IPS-18a (cell line): ENCODE measurements at regions not wholly inside any gene's neighbourhood (a gene's known extent, or its start where the extent isn't known, plus 50 kb on each side); places are given as distances from the start of the nearest gene placed in this dataset.
A peak's percentile ranks its signal among the peaks of the same experiment; 100 is the strongest.

Source experiments
- H3K27ac ChIP-seq: one replicate; pipeline ENCODE4 v1.5.1; 2013; ENCODE audit warnings: low read length
- H3K27me3 ChIP-seq: one replicate; pipeline ENCODE4 v1.6.1; 2013; ENCODE audit warnings: mild to moderate bottlenecking, low read length; ENCODE audit not compliant: control insufficient read depth, insufficient read depth
- H3K36me3 ChIP-seq: one replicate; pipeline ENCODE4 v1.6.1; 2013; ENCODE audit warnings: low read depth, low read length; ENCODE audit not compliant: control insufficient read depth
- H3K4me1 ChIP-seq: one replicate; pipeline ENCODE4 v1.6.1; 2013; ENCODE audit warnings: low read depth, low read length; ENCODE audit not compliant: control insufficient read depth
- H3K4me3 ChIP-seq: one replicate; pipeline ENCODE4 v1.5.1; 2013; ENCODE audit warnings: low read length
- H3K9ac ChIP-seq: one replicate; pipeline ENCODE4 v1.6.1; 2013; ENCODE audit warnings: mild to moderate bottlenecking, low read length, moderate library complexity
- H3K9me3 ChIP-seq: one replicate; pipeline ENCODE4 v1.6.1; 2013; ENCODE audit warnings: low read depth, low read length; ENCODE audit not compliant: control insufficient read depth

DNA sequence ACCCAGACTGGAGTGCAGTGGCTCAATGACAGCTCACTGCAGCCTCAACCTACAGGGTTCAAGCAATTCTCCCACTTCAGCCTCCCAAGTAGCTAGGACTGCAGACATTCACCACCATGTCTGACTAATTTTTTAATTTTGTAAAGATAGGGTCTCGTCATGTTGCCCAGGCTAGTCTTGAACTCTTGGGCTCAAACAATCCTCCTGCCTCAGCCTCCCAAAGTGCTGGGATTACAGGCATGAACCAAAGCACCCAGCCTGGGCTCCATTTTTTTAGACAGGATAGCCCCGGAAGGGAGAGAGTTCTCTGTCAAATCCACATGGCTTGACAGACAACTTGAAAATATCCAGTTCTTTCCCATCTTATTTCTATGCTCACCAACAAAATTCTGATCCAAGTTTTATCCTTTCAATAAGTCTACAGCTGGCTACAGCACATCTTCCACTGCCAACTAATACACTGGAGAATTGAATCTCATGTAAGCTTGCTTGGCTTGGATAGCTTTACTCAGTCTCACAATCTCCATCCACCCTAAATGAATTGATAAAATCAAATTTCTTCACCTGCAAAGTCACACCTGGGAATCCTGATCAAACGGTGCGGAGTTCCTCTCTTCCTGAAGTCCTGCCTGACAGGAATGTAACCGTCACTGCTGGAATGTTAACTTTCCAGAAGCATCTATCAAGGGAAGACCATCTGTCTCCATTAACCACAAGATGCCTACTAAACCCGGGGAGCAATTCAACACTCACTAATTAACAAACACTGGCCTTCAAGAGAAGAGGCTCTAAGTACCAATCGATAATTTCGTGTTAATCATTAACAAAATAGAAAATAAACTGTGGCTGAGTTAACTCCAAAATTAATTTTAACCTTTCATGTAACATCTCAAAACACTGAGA lies 239.7 kb upstream of the MKLN1 start:
- Histone ChIP-seq H3K9ac (no peak overlapping the region), H3K36me3 (no peaks in the 10 kb centered on the region), H3K4me1 (peaks cover 37% of the 10 kb centered on the region), H3K9me3 (no peaks in the 10 kb centered on the region), H3K27me3 (no peaks in the 10 kb centered on the region), H3K27ac (no peak overlapping the region), H3K4me3 (no peak overlapping the region)

DNA sequence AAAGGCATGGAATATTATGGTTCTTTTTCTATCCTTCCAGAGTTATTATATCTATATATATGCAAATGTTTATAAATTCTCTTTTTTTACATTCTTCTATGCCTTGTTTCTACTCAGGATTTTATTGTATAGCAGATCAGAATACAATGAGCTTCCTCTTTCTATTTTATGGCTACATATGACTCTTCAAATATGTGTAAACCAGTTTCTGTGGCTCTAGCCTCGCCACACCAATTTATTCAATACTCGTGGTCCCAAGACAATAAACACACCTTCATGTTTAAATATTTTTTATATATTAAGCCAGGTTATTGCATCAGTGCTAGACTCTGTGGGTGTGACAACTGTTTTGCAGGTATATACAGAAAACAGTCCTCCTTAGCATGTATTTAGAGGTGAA lies 237.5 kb upstream of the MKLN1 start:
- peaks cover 39% of the 10 kb centered on the region for H3K4me1 ChIP-seq
- H3K36me3 ChIP-seq = no peaks in the 10 kb centered on the region
- no peaks in the 10 kb centered on the region for H3K27me3 ChIP-seq
- no peaks in the 10 kb centered on the region for H3K9me3 ChIP-seq
- H3K9ac ChIP-seq = peak overlapping the region; percentile 70
- peak overlapping the region; percentile 51 for H3K4me3 ChIP-seq
- no peak overlapping the region for H3K27ac ChIP-seq

DNA sequence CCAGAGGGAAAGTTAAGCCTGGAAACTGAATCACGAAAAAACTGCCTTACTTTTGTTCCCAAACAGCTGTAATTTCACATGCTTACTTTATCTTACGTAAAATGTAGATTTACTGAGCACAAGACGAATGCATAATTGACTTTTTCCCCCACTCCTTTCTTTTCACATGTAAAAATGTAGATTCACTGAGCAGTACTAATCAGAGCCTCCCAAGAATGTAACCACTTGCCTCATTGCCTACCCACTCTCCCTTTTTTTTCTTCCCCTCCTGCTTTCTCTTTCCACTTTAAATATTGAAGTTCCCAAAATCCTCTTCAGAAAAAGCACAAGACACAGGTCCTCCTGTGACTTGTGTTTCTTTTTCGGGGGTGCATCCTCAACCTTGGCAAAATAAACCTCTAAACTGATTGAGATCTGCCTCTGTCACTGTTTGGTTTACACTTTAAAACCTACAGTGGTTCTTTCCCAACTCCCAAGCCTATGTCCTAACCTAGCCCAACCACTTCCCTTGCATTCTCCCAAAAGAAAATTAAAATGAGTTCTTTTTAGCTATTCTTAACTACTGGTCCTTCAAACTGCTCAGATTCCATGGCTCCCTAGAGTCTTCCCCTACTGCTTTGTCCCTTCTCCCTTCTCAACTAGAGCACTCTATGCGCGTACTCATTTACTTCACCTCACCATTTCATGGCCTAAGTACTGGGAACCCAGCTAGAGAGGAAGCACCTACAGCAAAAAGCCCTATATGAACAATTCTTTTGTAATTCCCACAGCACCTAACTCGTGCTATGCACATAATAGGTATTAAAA lies 236.6 kb upstream of the MKLN1 start:
- Histone ChIP-seq H3K27ac (peak overlapping the region; percentile 85), H3K9me3 (no peaks in the 10 kb centered on the region), H3K4me3 (peak overlapping the region; percentile 51), H3K27me3 (no peaks in the 10 kb centered on the region), H3K9ac (peak overlapping the region; percentile 70), H3K4me1 (peaks cover 40% of the 10 kb centered on the region), H3K36me3 (no peaks in the 10 kb centered on the region)

DNA sequence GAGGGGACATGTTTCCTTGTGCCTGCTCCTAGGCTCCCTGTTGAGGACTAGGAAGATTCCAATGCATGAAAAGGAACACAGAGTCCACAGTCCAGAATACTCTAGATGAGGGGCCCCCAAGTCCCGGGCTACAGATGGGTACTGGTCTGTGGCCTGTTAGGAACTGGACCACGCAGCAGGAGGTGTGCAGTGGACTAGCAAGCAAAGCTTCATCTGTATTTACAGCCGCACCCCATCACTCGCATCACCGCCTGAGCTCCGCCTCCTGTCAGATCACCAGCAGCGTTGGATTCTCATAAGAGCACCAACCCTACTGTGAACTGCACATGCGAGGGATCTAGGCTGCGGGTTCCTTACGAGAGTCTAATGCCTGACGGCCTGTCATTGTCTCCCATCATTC lies 233.0 kb upstream of the MKLN1 start:
- Histone ChIP-seq H3K4me1 (peaks cover 44% of the 10 kb centered on the region), H3K9me3 (no peaks in the 10 kb centered on the region), H3K27ac (no peak overlapping the region), H3K4me3 (no peak overlapping the region), H3K9ac (no peak overlapping the region), H3K27me3 (no peaks in the 10 kb centered on the region), H3K36me3 (no peaks in the 10 kb centered on the region)

DNA sequence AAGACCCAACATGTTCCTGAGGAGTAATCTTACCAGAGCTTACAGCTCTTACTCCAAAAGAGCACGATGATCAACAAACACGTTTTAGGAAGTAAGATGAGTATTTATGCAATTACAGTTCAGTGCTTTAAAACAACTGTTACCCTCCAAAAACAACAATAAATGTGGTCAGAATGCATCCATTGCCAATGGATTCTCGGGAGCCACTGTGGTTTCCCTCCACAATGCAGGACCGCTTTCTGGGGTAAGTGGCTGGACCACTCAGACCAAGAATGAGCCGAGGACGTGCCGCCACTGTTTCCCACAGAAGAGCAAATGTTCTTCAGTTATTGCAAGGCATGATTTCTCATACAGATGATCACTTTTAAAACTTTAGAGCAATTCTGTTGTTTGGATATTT lies 232.3 kb upstream of the MKLN1 start:
- peaks cover 38% of the 10 kb centered on the region for H3K4me1 ChIP-seq
- H3K27ac ChIP-seq = no peak overlapping the region
- no peaks in the 10 kb centered on the region for H3K9me3 ChIP-seq
- H3K4me3 ChIP-seq = no peak overlapping the region
- no peaks in the 10 kb centered on the region for H3K27me3 ChIP-seq
- H3K36me3 ChIP-seq = no peaks in the 10 kb centered on the region
- H3K9ac ChIP-seq = no peak overlapping the region

DNA sequence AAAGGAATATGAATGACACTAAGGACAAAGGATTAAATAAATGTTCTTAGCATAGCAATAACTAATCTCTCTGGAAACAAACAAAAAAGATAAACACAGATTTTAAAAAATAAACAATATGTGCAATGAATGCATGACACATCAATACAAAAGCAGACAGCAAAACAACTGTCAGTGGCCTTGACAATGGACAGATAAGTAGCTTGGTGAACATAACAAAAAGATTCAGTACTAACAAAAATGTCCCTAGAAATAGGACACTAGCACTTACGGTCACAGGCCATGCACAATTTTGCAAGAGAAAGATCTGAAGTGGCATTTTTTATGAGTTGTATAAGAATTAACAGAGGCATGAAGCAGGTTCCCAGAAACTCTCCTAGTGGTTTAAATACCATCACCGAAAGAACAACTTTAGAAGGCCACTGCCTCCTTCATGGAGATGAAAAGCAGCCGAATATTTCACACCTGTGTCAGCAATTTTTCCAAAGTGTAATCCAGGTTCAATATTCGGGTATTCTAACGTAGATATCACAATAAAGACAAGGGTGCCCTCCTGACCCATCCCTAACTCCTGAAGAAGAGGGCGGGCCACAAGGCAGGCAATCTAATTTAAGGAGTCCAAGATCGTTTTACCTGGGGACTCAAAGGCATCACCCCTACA lies 231.3 kb upstream of the MKLN1 start:
- no peaks in the 10 kb centered on the region for H3K36me3 ChIP-seq
- H3K27ac ChIP-seq = no peak overlapping the region
- no peaks in the 10 kb centered on the region for H3K9me3 ChIP-seq
- no peak overlapping the region for H3K4me3 ChIP-seq
- no peak overlapping the region for H3K9ac ChIP-seq
- H3K4me1 ChIP-seq = peaks cover 27% of the 10 kb centered on the region
- H3K27me3 ChIP-seq = no peaks in the 10 kb centered on the region

DNA sequence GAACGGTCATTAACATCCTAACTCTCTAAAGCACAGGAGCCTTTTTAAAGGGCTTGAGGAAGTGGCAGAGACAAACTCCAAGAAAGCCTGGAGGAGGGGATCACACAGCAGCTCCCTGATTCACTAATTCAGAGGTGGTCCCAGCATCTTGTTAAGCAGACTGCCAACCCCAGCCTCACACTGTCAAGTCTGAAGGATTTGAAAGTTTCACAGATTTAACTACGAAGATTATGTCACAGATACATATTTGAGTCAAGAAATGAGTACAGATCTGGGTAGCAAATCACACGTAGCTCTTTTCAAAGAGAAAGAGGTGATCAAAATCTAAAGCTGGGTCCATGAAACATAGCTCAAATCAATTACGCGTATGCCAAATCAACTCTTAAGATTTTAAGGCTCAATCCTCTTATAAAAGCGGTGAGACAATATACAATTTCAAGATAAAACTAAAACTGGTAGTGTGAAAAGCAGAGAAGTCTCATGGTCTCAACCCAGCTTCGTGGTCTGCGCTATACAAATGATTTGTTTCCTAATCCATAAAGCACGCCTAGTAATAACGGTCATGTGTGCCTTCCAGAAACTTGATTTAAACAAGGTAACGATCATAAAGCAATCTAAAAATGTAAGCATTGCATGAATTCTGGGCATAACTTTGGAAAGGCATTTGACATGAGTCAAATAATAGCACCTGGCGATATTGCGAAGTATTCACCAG lies 229.9 kb upstream of the MKLN1 start:
- Histone ChIP-seq H3K9me3 (no peaks in the 10 kb centered on the region), H3K36me3 (no peaks in the 10 kb centered on the region), H3K27ac (no peak overlapping the region), H3K4me3 (no peak overlapping the region), H3K9ac (no peak overlapping the region), H3K4me1 (peaks cover 13% of the 10 kb centered on the region), H3K27me3 (no peaks in the 10 kb centered on the region)

DNA sequence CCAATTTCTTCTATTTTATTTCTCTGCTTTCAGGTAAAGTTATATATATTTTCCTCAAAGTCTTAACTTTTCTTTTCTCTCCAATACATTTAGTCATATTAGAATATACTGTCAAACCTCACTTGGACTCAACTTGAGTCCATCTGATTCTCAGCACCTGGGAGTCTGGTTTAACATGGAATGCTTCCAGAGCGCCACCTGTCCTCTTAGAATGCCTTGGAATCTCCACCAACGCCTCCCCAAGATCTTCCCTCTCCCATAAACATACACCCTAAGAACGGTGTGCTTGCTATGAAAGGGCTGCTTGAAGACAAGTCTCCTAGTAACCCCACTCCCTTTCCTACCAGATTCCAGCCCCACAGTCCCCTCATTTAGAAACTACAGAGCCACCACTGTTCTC lies 229.1 kb upstream of the MKLN1 start:
- no peaks in the 10 kb centered on the region for H3K27me3 ChIP-seq
- no peaks in the 10 kb centered on the region for H3K9me3 ChIP-seq
- H3K27ac ChIP-seq = no peak overlapping the region
- H3K9ac ChIP-seq = no peak overlapping the region
- H3K4me1 ChIP-seq = peaks cover 9% of the 10 kb centered on the region
- H3K36me3 ChIP-seq = no peaks in the 10 kb centered on the region
- H3K4me3 ChIP-seq = no peak overlapping the region

DNA sequence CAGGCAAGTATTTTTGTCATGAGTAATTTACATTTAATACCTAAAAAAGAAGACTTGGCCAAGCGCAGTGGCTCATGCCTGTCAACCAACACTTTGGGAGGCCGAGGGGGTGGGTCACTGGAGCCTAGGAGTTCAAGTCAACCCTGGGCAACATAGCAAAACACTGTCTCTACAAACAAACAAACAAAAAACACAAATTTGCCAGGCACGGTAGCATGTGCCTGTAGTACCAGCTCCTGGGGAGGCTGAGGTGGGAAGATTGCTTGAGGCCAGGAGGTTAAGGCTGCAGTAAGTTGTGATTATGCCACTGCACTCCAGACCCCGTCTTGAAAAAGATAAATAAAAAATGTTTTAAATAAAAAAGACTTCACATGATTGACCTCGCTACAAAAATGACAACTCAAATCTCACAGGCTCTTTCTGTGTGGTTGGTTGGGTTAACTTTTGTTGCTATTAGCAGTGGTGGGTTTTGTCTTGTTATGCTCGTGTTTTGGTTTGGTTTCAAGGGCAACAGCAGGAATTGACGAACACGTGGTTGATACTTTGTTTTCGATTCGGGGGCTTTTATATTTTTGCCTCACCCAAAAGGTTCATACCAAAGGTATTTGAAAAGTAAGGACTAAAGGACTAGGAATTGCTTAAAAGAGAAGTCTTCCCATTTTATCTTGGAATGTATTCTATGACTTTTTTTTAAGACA lies 227.2 kb upstream of the MKLN1 start:
- Histone ChIP-seq H3K27ac (no peak overlapping the region), H3K4me1 (peaks cover 13% of the 10 kb centered on the region), H3K9me3 (no peaks in the 10 kb centered on the region), H3K4me3 (no peak overlapping the region), H3K36me3 (no peaks in the 10 kb centered on the region), H3K9ac (no peak overlapping the region), H3K27me3 (peaks cover 12% of the 10 kb centered on the region)

DNA sequence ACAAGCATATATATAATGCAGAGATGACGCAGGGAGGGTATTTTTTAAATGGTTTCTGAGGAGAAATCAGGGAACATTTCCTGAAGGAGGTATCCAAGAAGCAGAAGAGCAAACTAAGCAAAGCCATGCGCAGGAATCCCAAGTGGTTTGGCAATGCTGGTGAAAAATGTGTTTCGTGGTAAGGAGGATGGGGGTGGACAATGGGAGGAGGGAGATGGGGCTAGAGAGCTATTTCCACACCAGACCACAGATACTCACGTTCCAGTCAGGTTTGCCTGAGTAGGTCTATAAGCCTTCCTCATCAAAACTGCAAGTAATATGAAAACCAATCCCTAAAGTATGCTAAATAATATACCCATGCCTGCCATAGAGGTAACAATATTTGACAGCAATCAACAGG lies 223.7 kb upstream of the MKLN1 start:
- Histone ChIP-seq H3K36me3 (no peaks in the 10 kb centered on the region), H3K9ac (no peak overlapping the region), H3K4me3 (no peak overlapping the region), H3K4me1 (peaks cover 10% of the 10 kb centered on the region), H3K27ac (no peak overlapping the region), H3K27me3 (peaks cover 35% of the 10 kb centered on the region), H3K9me3 (no peaks in the 10 kb centered on the region)
